T47D (cell line): ENCODE measurements at regions not wholly inside any gene's neighbourhood (a gene's known extent, or its start where the extent isn't known, plus 50 kb on each side); places are given as distances from the start of the nearest gene placed in this dataset.
"Not testable (repeated sequence)": the region's sequence is repeated elsewhere in the genome, so short reads cannot be mapped to it uniquely, and the experiment has no call there.

Source experiments
- DNase-seq, 2 experiments: peaks; one replicate each; pipeline versions ENCODE4 v3.0.0 to v3.0.0-alpha.2; 2011 to 2012; ENCODE audit warnings: low read depth in 1 of 2, low spot score in 1 of 2
- in situ Hi-C: cut with HindIII; loops from 2 replicates; pipeline ENCODE4 v1.10.0; 2016; ENCODE audit warnings: low sequenced_read_pairs, low pct_unique_long_range_greater_than_20kb

GRCh38 chr4:8985786-8986185 is 114.1 kb upstream of the HMX1 start:
- DNase-seq, in situ Hi-C loops: not testable (repeated sequence)

- in situ Hi-C loops, DNase-seq: not testable (repeated sequence)
Observed at GRCh38 chr4:8984641-8985040, 113.0 kb upstream of the HMX1 start.

DNA sequence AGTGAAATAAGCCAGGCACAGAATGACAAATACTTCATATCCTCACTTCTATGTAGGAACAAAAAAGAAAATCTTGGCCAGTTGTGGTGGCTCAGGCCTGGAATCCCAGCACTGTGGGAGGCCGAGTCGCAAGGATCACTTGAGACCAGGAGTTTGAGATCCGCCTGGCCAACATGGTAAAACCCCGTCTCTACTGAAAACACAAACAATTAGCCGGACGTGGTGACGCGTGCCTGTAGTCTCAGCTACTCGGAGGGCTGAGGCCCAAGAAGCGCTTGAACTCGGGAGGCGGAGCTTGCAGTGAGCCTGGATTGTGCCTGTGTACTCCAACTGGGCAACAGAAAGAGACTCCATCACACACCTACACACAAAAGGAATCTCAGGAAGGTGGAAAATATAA is 112.3 kb upstream of the HMX1 start:
- in situ Hi-C loops, DNase-seq: not testable (repeated sequence)

DNA sequence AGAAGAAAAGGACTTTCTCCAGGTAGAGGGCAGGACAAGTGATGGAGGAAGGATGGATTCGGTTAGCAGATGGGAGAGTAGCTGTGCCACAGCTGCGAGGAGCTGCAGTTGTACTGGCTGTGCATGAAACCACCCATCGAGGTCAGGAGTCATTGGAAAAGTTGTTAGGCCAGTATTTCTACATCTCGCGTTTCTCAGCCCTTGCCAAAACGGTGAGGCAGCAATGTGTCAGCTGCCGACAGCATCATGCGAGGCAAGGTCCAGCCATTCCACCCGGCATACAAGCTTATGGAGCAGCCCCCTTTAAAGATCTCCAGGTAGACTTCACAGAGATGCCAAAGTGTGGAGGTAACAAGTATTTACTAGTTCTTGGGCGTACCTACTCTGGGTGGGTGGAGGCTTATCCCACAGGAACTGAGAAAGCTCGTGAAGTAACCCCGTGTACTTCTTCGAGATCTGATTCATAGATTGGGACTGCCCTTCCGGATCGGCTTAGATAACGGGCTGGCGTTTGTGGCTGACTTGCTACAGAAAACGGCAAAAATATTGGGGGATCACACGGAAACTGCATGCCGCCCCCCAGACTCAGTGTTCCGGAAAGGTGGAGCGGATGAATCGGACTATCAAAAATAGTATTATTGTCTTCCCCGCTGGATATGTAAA is 105.0 kb upstream of the HMX1 start:
- in situ Hi-C loops, result not testable (repeated sequence)
- peak in 1 of 2 experiments; percentile 80 for DNase-seq

DNA sequence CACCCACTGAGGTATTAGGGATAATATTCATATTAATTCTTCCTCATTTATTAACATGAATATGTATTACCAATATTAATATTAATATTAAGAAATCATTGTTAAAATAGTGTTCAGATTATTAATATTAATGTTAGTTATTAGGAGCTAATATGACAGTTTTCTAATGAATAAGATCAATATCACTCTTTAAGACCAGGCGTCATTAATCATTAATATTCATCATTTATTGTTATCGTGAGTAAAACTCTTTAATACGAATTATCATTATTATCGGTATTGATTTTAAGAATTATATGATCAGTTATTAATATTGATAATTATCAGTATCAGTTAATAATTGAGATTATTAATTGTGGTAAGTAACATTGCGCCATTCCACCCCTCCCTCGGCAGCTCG is 101.0 kb upstream of the HMX1 start:
- in situ Hi-C loops, DNase-seq: not testable (repeated sequence)

DNA sequence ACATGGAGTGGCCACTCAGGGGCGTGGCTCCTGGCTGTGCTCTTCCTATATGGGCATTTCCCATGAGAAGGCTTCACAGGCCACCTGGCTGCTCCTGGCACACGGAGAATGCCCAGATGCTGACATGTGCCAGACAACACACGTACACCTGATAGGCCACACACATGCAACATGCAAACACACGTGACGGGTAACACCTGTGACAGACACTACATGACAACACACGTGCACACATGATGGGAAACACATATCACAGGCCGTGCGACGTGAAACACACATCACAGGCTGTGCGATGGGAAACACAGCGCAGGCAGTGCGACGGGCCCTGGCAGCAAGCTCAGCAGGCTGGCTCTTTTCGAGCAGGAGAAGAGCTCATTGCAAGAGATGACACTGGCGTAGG is 94.3 kb upstream of the HMX1 start:
- in situ Hi-C loops, DNase-seq: not testable (repeated sequence)

DNA sequence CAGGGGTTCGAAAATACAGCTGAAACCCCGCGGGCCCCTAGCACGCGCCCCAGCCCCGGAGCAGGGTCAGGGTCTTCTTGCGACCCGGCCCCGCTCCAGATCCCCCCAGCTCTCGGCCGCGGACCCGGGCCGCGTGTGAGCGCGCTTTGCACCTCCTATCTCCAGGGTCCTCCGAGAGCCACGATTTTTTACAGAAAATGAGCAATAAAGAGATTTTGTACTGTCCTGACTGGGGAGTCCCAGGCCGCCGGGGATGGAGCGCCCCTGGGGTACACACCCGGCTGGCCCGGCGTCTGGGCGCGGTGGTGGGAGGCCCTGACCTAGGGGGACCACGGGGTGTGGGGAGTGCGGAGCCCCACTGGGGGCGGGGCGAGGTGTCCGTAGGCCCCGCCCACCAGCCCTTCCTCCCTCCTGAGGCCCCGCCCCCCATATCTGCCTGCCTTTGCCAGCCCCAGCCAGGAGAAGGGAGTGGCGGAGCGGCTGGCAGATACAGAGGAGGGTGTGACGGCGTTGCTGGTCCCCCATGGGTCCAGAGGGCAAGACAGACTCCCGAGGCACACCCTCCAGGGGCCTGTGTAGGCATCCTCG is 92.7 kb upstream of the HMX1 start:
- DNase-seq, in situ Hi-C loops: not testable (repeated sequence)

GRCh38 chr4:8963533-8963932 is 91.9 kb upstream of the HMX1 start:
- DNase-seq, in situ Hi-C loops: not testable (repeated sequence)

DNA sequence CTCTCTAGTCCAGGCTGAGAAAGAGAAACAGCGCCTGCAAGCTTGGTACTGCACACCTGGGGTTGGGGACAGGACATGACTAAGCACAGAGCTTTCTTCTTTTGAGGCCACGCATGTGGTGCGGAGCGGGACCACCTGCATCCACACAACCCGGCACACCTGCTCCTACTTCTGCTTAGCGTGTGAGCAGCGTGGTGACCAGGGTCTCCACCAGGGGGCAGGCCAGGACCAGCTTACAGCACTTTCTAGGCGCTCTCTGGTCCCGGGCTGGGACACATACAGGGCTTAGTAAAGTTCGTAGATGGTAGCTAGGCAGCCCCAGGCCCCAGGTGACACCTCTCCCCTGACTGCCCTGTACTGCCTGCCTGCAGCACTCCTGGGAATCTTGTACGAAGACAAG is 89.7 kb upstream of the HMX1 start:
- DNase-seq, result peak in 1 of 2 experiments; percentile 64
- in situ Hi-C loops, result not testable (repeated sequence)

- in situ Hi-C loops, DNase-seq: not testable (repeated sequence)
Observed at GRCh38 chr4:8959471-8959870, 87.8 kb upstream of the HMX1 start.

- in situ Hi-C loops, DNase-seq: not testable (repeated sequence)
Observed at GRCh38 chr4:8954001-8954400, 82.4 kb upstream of the HMX1 start.

- in situ Hi-C loops, DNase-seq: not testable (repeated sequence)
Observed at GRCh38 chr4:8952791-8953190, 81.2 kb upstream of the HMX1 start.

- DNase-seq, in situ Hi-C loops: not testable (repeated sequence)
Observed at GRCh38 chr4:8952109-8952508, 80.5 kb upstream of the HMX1 start.

- DNase-seq, in situ Hi-C loops: not testable (repeated sequence)
Observed at GRCh38 chr4:8945506-8945905, 73.9 kb upstream of the HMX1 start.

DNA sequence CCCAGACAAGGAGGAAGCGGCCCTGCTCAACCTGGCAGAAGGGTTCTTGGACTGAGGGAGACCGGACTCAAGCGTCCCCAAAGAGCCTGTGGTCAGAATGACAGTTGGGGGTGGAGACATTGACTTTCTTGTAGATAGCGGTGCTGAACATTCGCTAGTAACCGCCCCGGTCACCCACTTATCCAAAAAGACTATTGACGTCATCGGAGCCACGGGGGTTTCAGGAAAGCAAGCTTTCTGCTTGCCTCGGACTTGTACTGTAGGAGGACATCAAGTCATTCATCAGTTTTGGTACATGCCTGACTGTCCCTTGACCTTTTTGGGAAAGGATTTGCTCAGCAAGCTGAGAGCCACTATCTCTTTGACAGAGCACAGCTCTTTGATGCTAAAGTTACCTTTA is 71.7 kb upstream of the HMX1 start:
- in situ Hi-C loops, DNase-seq: not testable (repeated sequence)

DNA sequence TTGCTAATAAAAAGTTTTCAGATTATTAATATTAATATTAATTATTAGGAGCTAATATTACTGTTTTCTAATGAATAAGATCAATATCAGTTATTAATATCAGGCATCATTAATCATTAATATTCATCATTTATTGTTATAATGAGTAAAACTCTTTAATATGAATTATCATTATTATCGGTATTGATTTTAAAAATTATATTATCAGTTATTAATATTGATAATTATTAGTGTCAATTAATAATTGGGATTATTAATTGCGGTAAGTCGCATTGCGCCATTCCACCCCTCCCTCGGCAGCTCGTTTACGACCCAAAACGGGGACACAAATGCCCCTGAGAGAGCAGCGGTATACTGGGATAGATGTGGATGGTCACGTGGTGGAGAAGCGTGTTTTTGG is 70.4 kb upstream of the HMX1 start:
- in situ Hi-C loops, DNase-seq: not testable (repeated sequence)

GRCh38 chr4:8941492-8941805 is 69.8 kb upstream of the HMX1 start:
- in situ Hi-C loops, result not testable (repeated sequence)

More at GRCh38 chr4:8941492-8941805, 69.8 kb upstream of the HMX1 start:
- not testable (repeated sequence) for DNase-seq
